RWPE2 (cell line): ENCODE measurements at regions not wholly inside any gene's neighbourhood (a gene's known extent, or its start where the extent isn't known, plus 50 kb on each side); places are given as distances from the start of the nearest gene placed in this dataset.
"Not testable (repeated sequence)": the region's sequence is repeated elsewhere in the genome, so short reads cannot be mapped to it uniquely, and the experiment has no call there.

ENCODE experiments used
- ATAC-seq: fragments of 200-7000 bp; cut with Tn5 transposase; 3 replicates; pipeline ENCODE4 v1.9.1; 2021; ENCODE audit warnings: low read depth
- DNase-seq: peaks from one replicate; pipeline ENCODE4 v3.0.0-alpha.2; 2020; ENCODE audit warnings: low spot score
- H3K27ac ChIP-seq: fragments of 450-650 bp; 2 replicates; pipeline ENCODE4 v1.5.1; 2017; ENCODE audit warnings: mild to moderate bottlenecking; ENCODE audit not compliant: poor library complexity, severe bottlenecking
- H3K27me3 ChIP-seq: fragments of 250-450 bp; sonication (Bioruptor Pico); 2 replicates; pipeline ENCODE4 v1.5.1; 2021; ENCODE audit warnings: mild to moderate bottlenecking, moderate library complexity; ENCODE audit not compliant: insufficient read depth, poor library complexity, severe bottlenecking
- H3K36me3 ChIP-seq: fragments of 250-450 bp; sonication (Bioruptor Pico); 2 replicates; pipeline ENCODE4 v1.5.1; 2020; ENCODE audit warnings: low read depth, mild to moderate bottlenecking, moderate library complexity
- H3K4me1 ChIP-seq: fragments of 250-450 bp; sonication (Bioruptor Pico); 2 replicates; pipeline ENCODE4 v1.5.1; 2021; ENCODE audit warnings: mild to moderate bottlenecking, moderate library complexity; ENCODE audit not compliant: insufficient read depth, poor library complexity, severe bottlenecking
- H3K4me3 ChIP-seq: fragments of 250-450 bp; sonication (Bioruptor Pico); 2 replicates; pipeline ENCODE4 v1.5.1; 2021; ENCODE audit warnings: mild to moderate bottlenecking, moderate library complexity; ENCODE audit not compliant: severe bottlenecking
- H3K9me3 ChIP-seq: fragments of 250-450 bp; sonication (Bioruptor Pico); 2 replicates; pipeline ENCODE4 v1.5.1; 2021; ENCODE audit warnings: mild to moderate bottlenecking, moderate library complexity; ENCODE audit not compliant: severe bottlenecking
- CTCF ChIP-seq: fragments of 450-650 bp; IDR thresholded peaks from one replicate; pipeline ENCODE4 v1.5.1; 2017; ENCODE audit warnings: mild to moderate bottlenecking, moderate library complexity; ENCODE audit not compliant: poor library complexity, severe bottlenecking

- DNase-seq (no peak), ATAC-seq (no peak)
- H3K36me3 ChIP-seq, result no peaks in the 10 kb centered on the region
- H3K4me3 ChIP-seq, result no peak overlapping the region
- H3K4me1 ChIP-seq, result no peaks in the 10 kb centered on the region
- H3K9me3 ChIP-seq, result no peaks in the 10 kb centered on the region
- no peak for TF ChIP-seq CTCF
- no peaks in the 10 kb centered on the region for H3K27me3 ChIP-seq
- no peak overlapping the region for H3K27ac ChIP-seq
These were observed 334.3 kb downstream of the DLEU7 start for GRCh38 chr13:50509167-50509566.

- no peak overlapping the region for H3K27ac ChIP-seq
- no peak for TF ChIP-seq CTCF
- no peaks in the 10 kb centered on the region for H3K36me3 ChIP-seq
- DNase-seq, result no peak
- H3K4me1 ChIP-seq, result no peaks in the 10 kb centered on the region
- no peaks in the 10 kb centered on the region for H3K9me3 ChIP-seq
- H3K4me3 ChIP-seq, result no peak overlapping the region
- ATAC-seq, result no peak
- H3K27me3 ChIP-seq, result no peaks in the 10 kb centered on the region
These were observed 333.6 kb downstream of the DLEU7 start for GRCh38 chr13:50509771-50510441.

GRCh38 chr13:50510885-50511545 lies 332.5 kb downstream of the DLEU7 start:
- H3K36me3 ChIP-seq, ATAC-seq, H3K27me3 ChIP-seq, DNase-seq, H3K4me1 ChIP-seq, H3K9me3 ChIP-seq, H3K27ac ChIP-seq, H3K4me3 ChIP-seq: not testable (repeated sequence)

GRCh38 chr13:50511877-50512341 lies 331.6 kb downstream of the DLEU7 start:
- H3K36me3 ChIP-seq, result no peaks in the 10 kb centered on the region
- DNase-seq (no peak), ATAC-seq (no peak)
- TF ChIP-seq CTCF, result no peak
- H3K27me3 ChIP-seq, result no peaks in the 10 kb centered on the region
- no peak overlapping the region for H3K27ac ChIP-seq
- no peaks in the 10 kb centered on the region for H3K9me3 ChIP-seq
- H3K4me1 ChIP-seq, result no peaks in the 10 kb centered on the region
- no peak overlapping the region for H3K4me3 ChIP-seq

- ATAC-seq, result no peak
- DNase-seq, result no peak
- Histone ChIP-seq H3K36me3 (no peaks in the 10 kb centered on the region), H3K27me3 (no peaks in the 10 kb centered on the region), H3K9me3 (no peaks in the 10 kb centered on the region), H3K4me1 (no peaks in the 10 kb centered on the region), H3K4me3 (no peak overlapping the region), H3K27ac (no peak overlapping the region)
- TF ChIP-seq CTCF, result no peak
These were observed 330.8 kb downstream of the DLEU7 start for GRCh38 chr13:50512474-50513299.
